ENCODE measurements at regions not wholly inside any gene's neighbourhood (a gene's known extent, or its start where the extent isn't known, plus 50 kb on each side); places are given as distances from the start of the nearest gene placed in this dataset.

DNA sequence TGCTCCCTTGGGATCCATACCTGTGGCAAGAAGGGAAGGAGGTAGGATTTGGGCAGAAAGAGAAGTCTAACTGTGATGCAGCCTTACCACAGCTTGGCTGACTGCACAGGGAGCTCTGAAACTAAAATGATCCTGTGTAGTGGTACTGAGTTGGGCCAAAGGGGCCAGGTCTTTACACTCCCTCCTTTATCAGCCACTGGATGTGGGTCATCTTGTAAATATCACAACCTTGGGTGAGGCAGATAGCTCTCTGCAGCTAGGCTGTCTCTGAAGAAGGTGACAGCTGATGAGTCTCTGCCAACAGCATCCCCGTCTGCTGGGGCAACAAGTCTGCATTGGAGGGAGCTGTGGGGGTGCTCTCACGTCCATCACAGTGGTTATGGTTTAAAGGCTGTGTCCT, 95.9 kb upstream of the CAND1 start:
- no peak overlapping the region for H3K27ac ChIP-seq
- no peaks in the 10 kb centered on the region for H3K27me3 ChIP-seq
- DNase-seq, result no peak
- intact Hi-C loops (cut with DNase I), result no loop called here
- no peak overlapping the region for H3K4me3 ChIP-seq
- TF ChIP-seq CTCF (IDR thresholded peaks at IDR 0.05), result no peak
- H3K9ac ChIP-seq (ENCODE audit: low read depth in 2 of 2, low read length in 2 of 2), result no peak overlapping the region
- no peaks in the 10 kb centered on the region for H3K36me3 ChIP-seq
- H3K4me1 ChIP-seq, result no peaks in the 10 kb centered on the region
- H3K9me3 ChIP-seq, result no peaks in the 10 kb centered on the region

DNA sequence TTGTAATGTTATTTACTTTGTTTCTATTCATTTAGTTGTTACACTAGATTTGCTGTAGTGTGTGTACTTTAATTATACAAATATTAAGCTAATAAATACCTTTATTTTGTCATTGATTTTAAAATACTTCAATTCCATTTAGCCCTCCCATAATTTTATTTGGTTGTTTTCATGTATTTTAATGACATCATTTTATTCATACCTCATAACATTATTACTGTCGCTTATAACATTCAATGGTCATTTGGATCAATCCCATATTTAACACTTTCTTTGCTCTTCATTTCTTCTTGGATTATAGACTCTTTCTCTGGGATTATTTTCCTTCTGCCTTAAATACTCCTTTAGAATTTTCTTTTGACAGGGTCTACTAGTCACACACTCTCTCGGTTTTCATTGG, 86.6 kb upstream of the CAND1 start:
- no peaks in the 10 kb centered on the region for H3K36me3 ChIP-seq
- TF ChIP-seq CTCF (IDR thresholded peaks at IDR 0.05), result no peak
- H3K27me3 ChIP-seq, result peaks cover 3% of the 10 kb centered on the region
- no peak overlapping the region for H3K9ac ChIP-seq (ENCODE audit: low read depth in 2 of 2, low read length in 2 of 2)
- no peak overlapping the region for H3K27ac ChIP-seq
- H3K4me1 ChIP-seq, result no peaks in the 10 kb centered on the region
- no peak for DNase-seq
- intact Hi-C loops (cut with DNase I), result no loop called here
- no peaks in the 10 kb centered on the region for H3K9me3 ChIP-seq
- H3K4me3 ChIP-seq, result no peak overlapping the region

DNA sequence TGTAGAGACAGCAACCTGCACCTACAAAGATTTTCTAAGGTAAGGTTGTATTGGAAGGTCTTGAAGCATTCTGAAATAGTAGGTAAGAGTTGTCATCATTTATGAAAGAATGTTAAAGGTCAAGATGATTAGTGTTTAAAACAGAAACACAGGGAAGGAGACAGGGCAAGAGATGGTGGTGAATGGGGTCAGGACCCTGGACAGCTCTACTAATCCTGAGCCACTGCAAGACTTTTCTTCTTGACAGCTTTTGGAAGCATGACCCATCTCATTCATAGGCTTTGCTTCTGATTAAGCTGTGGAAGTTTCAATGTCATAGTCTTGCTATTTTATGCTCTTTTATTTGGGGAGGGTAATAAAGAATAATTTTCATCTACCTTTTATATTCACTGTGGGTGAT, 75.5 kb upstream of the CAND1 start:
- no peak for DNase-seq
- Histone ChIP-seq H3K27me3 (no peaks in the 10 kb centered on the region), H3K4me3 (no peak overlapping the region), H3K36me3 (no peaks in the 10 kb centered on the region), H3K9ac (ENCODE audit: low read depth in 2 of 2, low read length in 2 of 2) (no peak overlapping the region), H3K9me3 (no peaks in the 10 kb centered on the region), H3K4me1 (no peaks in the 10 kb centered on the region), H3K27ac (no peak overlapping the region)
- intact Hi-C loops (cut with DNase I), result no loop called here
- no peak for TF ChIP-seq CTCF (IDR thresholded peaks at IDR 0.05)

DNA sequence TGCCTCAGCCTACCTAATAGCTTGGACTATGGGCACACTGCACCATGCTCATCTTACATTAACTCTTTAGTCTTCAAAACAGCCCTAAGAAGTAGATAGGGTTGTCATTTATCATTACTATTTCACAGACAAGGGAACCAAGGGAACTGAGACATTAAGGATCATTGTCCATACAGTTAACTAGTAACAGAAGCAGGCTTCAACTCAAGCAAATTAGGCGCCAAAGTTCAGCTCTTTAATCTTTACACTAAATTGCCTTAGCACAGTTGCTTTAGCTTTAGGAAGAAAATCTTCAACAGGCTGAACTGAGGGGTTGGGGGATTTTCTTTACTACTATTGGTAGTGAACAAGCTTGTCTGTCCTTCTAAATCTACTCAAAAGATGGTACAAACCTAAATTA, 68.8 kb upstream of the CAND1 start:
- no peak overlapping the region for H3K9ac ChIP-seq (ENCODE audit: low read depth in 2 of 2, low read length in 2 of 2)
- H3K27ac ChIP-seq, result no peak overlapping the region
- no peak for DNase-seq
- H3K4me1 ChIP-seq, result no peaks in the 10 kb centered on the region
- intact Hi-C loops (cut with DNase I), result no loop called here
- H3K4me3 ChIP-seq, result no peak overlapping the region
- H3K27me3 ChIP-seq, result no peaks in the 10 kb centered on the region
- no peak for TF ChIP-seq CTCF (IDR thresholded peaks at IDR 0.05)
- no peaks in the 10 kb centered on the region for H3K9me3 ChIP-seq
- no peaks in the 10 kb centered on the region for H3K36me3 ChIP-seq

DNA sequence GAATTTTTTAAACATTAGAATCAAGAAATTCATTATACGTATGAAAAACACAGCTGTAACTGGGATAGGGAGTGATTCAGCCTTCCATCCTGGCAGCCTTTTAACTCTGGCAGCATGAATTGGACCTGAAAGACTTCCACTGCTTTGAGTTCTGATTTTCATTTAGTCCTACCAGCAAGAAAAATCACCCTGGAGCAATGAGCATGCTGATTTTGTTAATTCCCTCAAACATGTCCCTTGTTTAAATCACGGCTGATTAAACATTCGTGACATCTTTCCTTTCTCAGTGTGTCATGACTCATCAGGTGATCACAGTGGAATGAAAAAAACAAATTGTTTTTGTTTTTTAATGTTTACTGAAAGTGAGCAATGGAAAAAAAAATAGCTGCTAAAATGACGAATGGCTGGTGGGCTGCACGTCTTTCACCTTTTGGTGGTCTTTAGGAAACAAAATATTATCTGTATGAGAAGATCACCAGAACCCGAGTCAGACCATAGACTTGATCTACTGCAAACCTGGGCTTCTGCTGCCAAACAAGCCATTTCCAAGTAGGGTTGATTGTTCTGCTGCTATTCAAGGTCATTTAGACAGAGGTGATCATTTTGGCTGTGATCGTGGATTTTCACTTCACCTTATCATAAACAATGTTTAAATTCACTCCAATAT, 67.0 kb upstream of the CAND1 start:
- no peak for DNase-seq
- Histone ChIP-seq H3K4me3 (no peak overlapping the region), H3K27me3 (no peaks in the 10 kb centered on the region), H3K4me1 (no peaks in the 10 kb centered on the region), H3K9ac (ENCODE audit: low read depth in 2 of 2, low read length in 2 of 2) (no peak overlapping the region), H3K27ac (no peak overlapping the region), H3K36me3 (no peaks in the 10 kb centered on the region), H3K9me3 (no peaks in the 10 kb centered on the region)
- intact Hi-C loops (cut with DNase I), result no loop called here
- no peak for TF ChIP-seq CTCF (IDR thresholded peaks at IDR 0.05)
